WTC11 (cell line): ENCODE measurements at regions not wholly inside any gene's neighbourhood (a gene's known extent, or its start where the extent isn't known, plus 50 kb on each side); places are given as distances from the start of the nearest gene placed in this dataset.
A peak's percentile ranks its signal among the peaks of the same experiment; 100 is the strongest.

Experiments
- ATAC-seq: fragments of 200-7000 bp; cut with Tn5 transposase; 2 replicates; pipeline ENCODE4 v1.10.0; 2021; ENCODE audit warnings: mild to moderate bottlenecking, moderate library complexity
- CTCF ChIA-PET: fragments of 300-600 bp; sonication (Branson Sonifier 250); formaldehyde crosslinking; loops from one replicate; lab custom pipeline; 2021; ENCODE audit warnings: antibody characterized with exemption; lab: Charles Lee
- POLR2A ChIA-PET: fragments of 350-600 bp; sonication (Branson Sonifier 250); formaldehyde crosslinking; loops from one replicate; lab custom pipeline; 2021; ENCODE audit warnings: antibody characterized with exemption; lab: Charles Lee
- DNase-seq: peaks from one replicate; pipeline ENCODE4 v3.0.0; 2021; ENCODE audit warnings: low spot score
- H3K27ac Mint-ChIP-seq: 2 replicates; pipeline ENCODE4 v1.8.0; 2021; ENCODE audit warnings: mixed read lengths
- H3K27me3 Mint-ChIP-seq: 2 replicates; pipeline ENCODE4 v1.8.0; 2021; ENCODE audit warnings: low read depth, mild to moderate bottlenecking, moderate library complexity, mixed read lengths
- H3K36me3 Mint-ChIP-seq: 2 replicates; pipeline ENCODE4 v1.8.0; 2021; ENCODE audit warnings: mixed read lengths
- H3K4me1 Mint-ChIP-seq: 2 replicates; pipeline ENCODE4 v1.8.0; 2022; ENCODE audit warnings: mixed read lengths
- H3K4me3 Mint-ChIP-seq: 2 replicates; pipeline ENCODE4 v1.8.0; 2021; ENCODE audit warnings: mild to moderate bottlenecking, moderate library complexity, mixed read lengths
- H3K9me3 Mint-ChIP-seq: 2 replicates; pipeline ENCODE4 v1.8.0; 2021; ENCODE audit warnings: mixed read lengths
- AR ChIP-seq: fragments of 250-450 bp; sonication (Bioruptor Pico); IDR thresholded peaks from 2 replicates; pipeline ENCODE4 v1.9.0; 2021; ENCODE audit warnings: mild to moderate bottlenecking
- ATF3 ChIP-seq: sonication (generic); formaldehyde crosslinking; conservative IDR thresholded peaks from 2 replicates; pipeline ENCODE4 v1.8.1; 2022; ENCODE audit warnings: mild to moderate bottlenecking, missing genetic modification reagents
- ATF6 ChIP-seq: sonication (generic); formaldehyde crosslinking; IDR thresholded peaks from 2 replicates; pipeline ENCODE4 v1.8.1; 2023; ENCODE audit warnings: mild to moderate bottlenecking, missing genetic modification reagents
- CBFB ChIP-seq: sonication (generic); formaldehyde crosslinking; IDR thresholded peaks from 2 replicates; pipeline ENCODE4 v1.8.1; 2022; ENCODE audit warnings: mild to moderate bottlenecking, low read depth, missing genetic modification reagents
- CDX4 ChIP-seq: fragments of 250-450 bp; sonication (Bioruptor Pico); IDR thresholded peaks from 2 replicates; pipeline ENCODE4 v1.9.0; 2021; ENCODE audit warnings: moderate library complexity, mild to moderate bottlenecking, inconsistent platforms, borderline replicate concordance
- CTCF ChIP-seq: fragments of 200-600 bp; IDR thresholded peaks from 2 replicates; pipeline ENCODE4 v1.8.0; 2022; ENCODE audit warnings: antibody characterized with exemption
- IRF1 ChIP-seq: sonication (generic); formaldehyde crosslinking; IDR thresholded peaks from 2 replicates; pipeline ENCODE4 v1.8.0; 2023; ENCODE audit warnings: missing genetic modification reagents
- JUN ChIP-seq: sonication (generic); formaldehyde crosslinking; IDR thresholded peaks from 2 replicates; pipeline ENCODE4 v1.8.0; 2023; ENCODE audit warnings: mild to moderate bottlenecking, missing genetic modification reagents
- NR2C2 ChIP-seq: sonication (generic); formaldehyde crosslinking; IDR thresholded peaks from 2 replicates; pipeline ENCODE4 v1.8.0; 2022; ENCODE audit warnings: mild to moderate bottlenecking, missing genetic modification reagents
- OVOL2 ChIP-seq: fragments of 250-450 bp; sonication (Bioruptor Pico); IDR thresholded peaks from 2 replicates; pipeline ENCODE4 v1.9.0; 2021; ENCODE audit warnings: mild to moderate bottlenecking, borderline replicate concordance
- RELA ChIP-seq: sonication (generic); formaldehyde crosslinking; IDR thresholded peaks from 2 replicates; pipeline ENCODE4 v1.8.1; 2022; ENCODE audit warnings: missing genetic modification reagents, mild to moderate bottlenecking, borderline replicate concordance
- RORB ChIP-seq: fragments of 250-450 bp; sonication (Bioruptor Pico); IDR thresholded peaks from 2 replicates; pipeline ENCODE4 v1.9.0; 2021; ENCODE audit warnings: mild to moderate bottlenecking
- SMAD4 ChIP-seq: sonication (generic); formaldehyde crosslinking; IDR thresholded peaks from 2 replicates; pipeline ENCODE4 v1.8.0; 2022; ENCODE audit warnings: mild to moderate bottlenecking, missing genetic modification reagents
- USF2 ChIP-seq: sonication (generic); formaldehyde crosslinking; IDR thresholded peaks from 2 replicates; pipeline ENCODE4 v1.8.1; 2023; ENCODE audit warnings: mild to moderate bottlenecking, missing genetic modification reagents, moderate library complexity
- ZNF219 ChIP-seq: sonication (generic); formaldehyde crosslinking; IDR thresholded peaks from 2 replicates; pipeline ENCODE4 v1.8.0; 2023; ENCODE audit warnings: missing genetic modification reagents, mild to moderate bottlenecking, borderline replicate concordance
- ZNF263 ChIP-seq: sonication (generic); formaldehyde crosslinking; IDR thresholded peaks from 2 replicates; pipeline ENCODE4 v1.8.1; 2022; ENCODE audit warnings: low read depth, mild to moderate bottlenecking, moderate library complexity, missing genetic modification reagents

GRCh38 chr14:40268236-40268635 is 836.0 kb upstream of the FBXO33 start:
- ChIA-PET POLR2A (no interaction called here), CTCF (no interaction called here)
- TF ChIP-seq ZNF219 (CRISPR knock-in tag): no peak
- Mint-ChIP-seq H3K4me1 (no peaks in the 10 kb centered on the region), H3K27me3 (no peaks in the 10 kb centered on the region), H3K4me3 (no peak overlapping the region), H3K9me3 (0 out of 2 replicates have a peak, but pooled peaks cover 3% of the 10 kb centered on the region), H3K27ac (no peak overlapping the region), H3K36me3 (no peaks in the 10 kb centered on the region)
- ATAC-seq (no peak), DNase-seq (no peak)

- ATAC-seq (no peak), DNase-seq (no peak)
- no peak for TF ChIP-seq AR (CRISPR knock-in tag)
- no peak for TF ChIP-seq JUN (CRISPR knock-in tag)
- TF ChIP-seq NR2C2: no peak
- Mint-ChIP-seq H3K4me1 (no peaks in the 10 kb centered on the region), H3K36me3 (no peaks in the 10 kb centered on the region), H3K4me3 (no peak overlapping the region), H3K9me3 (0 out of 2 replicates have a peak, but pooled peaks cover 3% of the 10 kb centered on the region), H3K27ac (no peak overlapping the region), H3K27me3 (no peaks in the 10 kb centered on the region)
- ChIA-PET CTCF (no interaction called here), POLR2A (no interaction called here)
These were observed 832.9 kb upstream of the FBXO33 start for GRCh38 chr14:40265096-40265495.

GRCh38 chr14:40252817-40253447 is 820.7 kb upstream of the FBXO33 start:
- Mint-ChIP-seq H3K4me1 (no peaks in the 10 kb centered on the region), H3K9me3 (no peaks in the 10 kb centered on the region), H3K27ac (no peak overlapping the region), H3K4me3 (no peak overlapping the region), H3K27me3 (no peaks in the 10 kb centered on the region), H3K36me3 (no peaks in the 10 kb centered on the region)
- ChIA-PET POLR2A (no interaction called here), CTCF (no interaction called here)
- no peak for TF ChIP-seq ZNF263 (CRISPR knock-in tag)
- TF ChIP-seq OVOL2 (CRISPR knock-in tag): no peak
- no peak for TF ChIP-seq IRF1 (CRISPR knock-in tag)
- no peak for TF ChIP-seq CBFB (CRISPR knock-in tag)
- no peak for TF ChIP-seq CTCF
- DNase-seq (peak; percentile 11), ATAC-seq (peak; percentile 84)

- H3K4me1 Mint-ChIP-seq: no peaks in the 10 kb centered on the region
- no peaks in the 10 kb centered on the region for H3K36me3 Mint-ChIP-seq
- ChIA-PET POLR2A (no interaction called here), CTCF (no interaction called here)
- H3K9me3 Mint-ChIP-seq: no peaks in the 10 kb centered on the region
- DNase-seq (no peak), ATAC-seq (no peak)
- H3K4me3 Mint-ChIP-seq: no peak overlapping the region
- no peaks in the 10 kb centered on the region for H3K27me3 Mint-ChIP-seq
- no peak overlapping the region for H3K27ac Mint-ChIP-seq
- TF ChIP-seq SMAD4: no peak
- TF ChIP-seq RELA (CRISPR knock-in tag): no peak
- TF ChIP-seq USF2: no peak
- no peak for TF ChIP-seq ZNF263 (CRISPR knock-in tag)
- no peak for TF ChIP-seq ATF3
- no peak for TF ChIP-seq CDX4
- TF ChIP-seq ATF6: no peak
- no peak for TF ChIP-seq RORB (CRISPR knock-in tag)
These were observed 816.4 kb upstream of the FBXO33 start for GRCh38 chr14:40248671-40249070.
